Astrocyte (in vitro differentiated cells and primary cell): ENCODE measurements at regions not wholly inside any gene's neighbourhood (a gene's known extent, or its start where the extent isn't known, plus 50 kb on each side); places are given as distances from the start of the nearest gene placed in this dataset.

Experiments
- EZH2 ChIP-seq: IDR thresholded peaks from 2 replicates; pipeline ENCODE4 v1.6.1; 2012; ENCODE audit warnings: mild to moderate bottlenecking, low read length, inconsistent platforms; ENCODE audit not compliant: insufficient read depth
- TF ChIP-seq, protein P1 (sequence below): IDR thresholded peaks from 2 replicates; pipeline ENCODE4 v1.5.1; 2011; ENCODE audit warnings: low read depth, mild to moderate bottlenecking, inconsistent platforms, low read length, moderate library complexity; ENCODE audit not compliant: insufficient read depth

GRCh38 chr3:195005759-195006510 is 265.0 kb downstream of the XXYLT1 start:
- TF ChIP-seq, protein P1, sequence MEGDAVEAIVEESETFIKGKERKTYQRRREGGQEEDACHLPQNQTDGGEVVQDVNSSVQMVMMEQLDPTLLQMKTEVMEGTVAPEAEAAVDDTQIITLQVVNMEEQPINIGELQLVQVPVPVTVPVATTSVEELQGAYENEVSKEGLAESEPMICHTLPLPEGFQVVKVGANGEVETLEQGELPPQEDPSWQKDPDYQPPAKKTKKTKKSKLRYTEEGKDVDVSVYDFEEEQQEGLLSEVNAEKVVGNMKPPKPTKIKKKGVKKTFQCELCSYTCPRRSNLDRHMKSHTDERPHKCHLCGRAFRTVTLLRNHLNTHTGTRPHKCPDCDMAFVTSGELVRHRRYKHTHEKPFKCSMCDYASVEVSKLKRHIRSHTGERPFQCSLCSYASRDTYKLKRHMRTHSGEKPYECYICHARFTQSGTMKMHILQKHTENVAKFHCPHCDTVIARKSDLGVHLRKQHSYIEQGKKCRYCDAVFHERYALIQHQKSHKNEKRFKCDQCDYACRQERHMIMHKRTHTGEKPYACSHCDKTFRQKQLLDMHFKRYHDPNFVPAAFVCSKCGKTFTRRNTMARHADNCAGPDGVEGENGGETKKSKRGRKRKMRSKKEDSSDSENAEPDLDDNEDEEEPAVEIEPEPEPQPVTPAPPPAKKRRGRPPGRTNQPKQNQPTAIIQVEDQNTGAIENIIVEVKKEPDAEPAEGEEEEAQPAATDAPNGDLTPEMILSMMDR = no peak
- no peak for TF ChIP-seq EZH2
